ENCODE measurements at regions not wholly inside any gene's neighbourhood (a gene's known extent, or its start where the extent isn't known, plus 50 kb on each side); places are given as distances from the start of the nearest gene placed in this dataset.

DNA sequence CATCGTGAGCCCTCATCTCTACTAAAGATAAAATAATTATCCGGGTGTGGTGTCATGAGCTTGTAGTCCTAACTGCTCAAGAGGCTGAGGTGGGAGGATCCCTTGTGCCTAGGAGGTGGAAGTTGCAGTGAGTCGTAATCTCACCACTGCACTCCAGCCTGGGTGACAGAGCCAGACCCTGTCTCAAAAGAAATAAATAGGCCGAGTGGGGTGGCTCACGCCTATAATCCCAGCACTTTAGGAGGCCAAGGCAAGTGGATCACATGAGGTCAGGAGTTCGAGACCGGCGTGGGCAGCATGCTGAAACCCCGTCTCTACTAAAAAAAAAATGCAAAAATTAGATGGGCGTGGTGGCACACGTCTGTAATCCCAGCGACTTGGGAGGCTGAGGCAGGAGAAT lies 70.9 kb downstream of the RESF1 start:
- intact Hi-C loops (cut with micrococcal nuclease), result no loop called here
- no peak overlapping the region for H2BK5ac ChIP-seq (ENCODE audit: low read depth, low read length, poor library complexity, severe bottlenecking)
- 88% methylated on average over 8 of the region's 12 CpGs; no CpG with 5 or more reads in 1 of the 2 experiments for WGBS, 2 experiments (ENCODE audit: extremely low coverage in 2 of 2, insufficient read length in 1 of 2)
- no peak overlapping the region for H3K4me3 ChIP-seq (ENCODE audit: insufficient read depth, low read depth, low read length)
- H3K27ac ChIP-seq (ENCODE audit: insufficient read depth, low read length), result no peak overlapping the region
- no peak overlapping the region for H4K5ac ChIP-seq (ENCODE audit: low read depth, low read length)
- H2AFZ ChIP-seq (replicated peaks; ENCODE audit: low read length, poor library complexity), result no peak overlapping the region
- H3K9me1 ChIP-seq (ENCODE audit: insufficient read depth, low read length), result no peaks in the 10 kb centered on the region
- H3K18ac ChIP-seq (ENCODE audit: low read depth, low read length), result no peak overlapping the region
- H3K9ac ChIP-seq (ENCODE audit: low read depth, low read length), result no peak overlapping the region
- dilution Hi-C loops (cut with HindIII; ENCODE audit: low sequenced_read_pairs, unreplicated experiment), result no loop called here
- ATAC-seq (ENCODE audit: low read depth) (no peak), DNase-seq (no peak)
- ChIA-PET POLR2A (ENCODE audit: unreplicated experiment) (interaction anchor here (0.6 kb wide), 1 partner anchor 404 kb away, joined by 3 read pairs; no protein-coding TSS in a partner anchor), CTCF (no interaction called here)
- H2BK120ac ChIP-seq (ENCODE audit: low read depth, low read length), result no peak overlapping the region
- no peak overlapping the region for H2AK9ac ChIP-seq (replicated peaks; ENCODE audit: low read depth, low read length, poor library complexity)
- no peaks in the 10 kb centered on the region for H3K79me1 ChIP-seq (ENCODE audit: low read depth in 1 of 2, low read length in 2 of 2)
- TF ChIP-seq CHD1 (IDR thresholded peaks at IDR 0.05; ENCODE audit: low read depth, low read length) (no peak), MAFK (IDR thresholded peaks at IDR 0.05; ENCODE audit: low read depth, low read length) (no peak), SMC3 (IDR thresholded peaks at IDR 0.05; ENCODE audit: low read depth, low read length) (no peak), ELK1 (IDR thresholded peaks at IDR 0.05; ENCODE audit: borderline replicate concordance, low read depth, low read length) (no peak), CEBPB (IDR thresholded peaks at IDR 0.05; ENCODE audit: low read depth, low read length) (no peak), POLR2A (IDR thresholded peaks at IDR 0.05; ENCODE audit: low read depth, low read length) (no peak), RAD21 (IDR thresholded peaks at IDR 0.05; ENCODE audit: low read length) (no peak), FOS (IDR thresholded peaks at IDR 0.05; ENCODE audit: low read depth, low read length) (no peak)
- no peak overlapping the region for H2AK5ac ChIP-seq (ENCODE audit: low read depth, low read length)
- no peak overlapping the region for H2BK20ac ChIP-seq (ENCODE audit: low read depth, low read length)
- no peak overlapping the region for H3K14ac ChIP-seq (replicated peaks; ENCODE audit: low read depth, low read length)
- no TSS peak for BruUV-seq (replicated peaks)
- no peaks in the 10 kb centered on the region for H3K9me3 ChIP-seq (ENCODE audit: control insufficient read depth, insufficient read depth, low read length)
- H2BK15ac ChIP-seq (ENCODE audit: low read depth, low read length), result no peak overlapping the region
- in situ Hi-C loops (cut with MboI; ENCODE audit: low sequenced_read_pairs), result no loop called here
- H3K4ac ChIP-seq (ENCODE audit: low read depth, low read length), result no peak overlapping the region
- no peak overlapping the region for H4K91ac ChIP-seq (ENCODE audit: insufficient read depth, low read depth, low read length)
- peaks cover 7% of the 10 kb centered on the region; the same call in 1 of the 2 replicates for H3K27me3 ChIP-seq (ENCODE audit: control insufficient read depth, insufficient read depth, low read length)
- no peak overlapping the region for H3K4me2 ChIP-seq (ENCODE audit: low read depth, low read length)
- no peaks in the 10 kb centered on the region for H4K20me1 ChIP-seq (ENCODE audit: insufficient read depth, low read length)
- H3K4me1 ChIP-seq (ENCODE audit: control insufficient read depth, insufficient read depth, low read length), result no peaks in the 10 kb centered on the region
- H4K8ac ChIP-seq (ENCODE audit: low read depth in 2 of 2, low read length in 2 of 2), result no peak overlapping the region
- no peak overlapping the region for H3K23ac ChIP-seq (ENCODE audit: low read depth, low read length)
- no peaks in the 10 kb centered on the region for H3K36me3 ChIP-seq (ENCODE audit: control insufficient read depth, insufficient read depth, low read length)
- no peak overlapping the region for H3K56ac ChIP-seq (ENCODE audit: extremely low read depth, insufficient read depth, low read length)

Measured in IMR-90 (cell line).